ENCODE measurements at regions not wholly inside any gene's neighbourhood (a gene's known extent, or its start where the extent isn't known, plus 50 kb on each side); places are given as distances from the start of the nearest gene placed in this dataset.

DNA sequence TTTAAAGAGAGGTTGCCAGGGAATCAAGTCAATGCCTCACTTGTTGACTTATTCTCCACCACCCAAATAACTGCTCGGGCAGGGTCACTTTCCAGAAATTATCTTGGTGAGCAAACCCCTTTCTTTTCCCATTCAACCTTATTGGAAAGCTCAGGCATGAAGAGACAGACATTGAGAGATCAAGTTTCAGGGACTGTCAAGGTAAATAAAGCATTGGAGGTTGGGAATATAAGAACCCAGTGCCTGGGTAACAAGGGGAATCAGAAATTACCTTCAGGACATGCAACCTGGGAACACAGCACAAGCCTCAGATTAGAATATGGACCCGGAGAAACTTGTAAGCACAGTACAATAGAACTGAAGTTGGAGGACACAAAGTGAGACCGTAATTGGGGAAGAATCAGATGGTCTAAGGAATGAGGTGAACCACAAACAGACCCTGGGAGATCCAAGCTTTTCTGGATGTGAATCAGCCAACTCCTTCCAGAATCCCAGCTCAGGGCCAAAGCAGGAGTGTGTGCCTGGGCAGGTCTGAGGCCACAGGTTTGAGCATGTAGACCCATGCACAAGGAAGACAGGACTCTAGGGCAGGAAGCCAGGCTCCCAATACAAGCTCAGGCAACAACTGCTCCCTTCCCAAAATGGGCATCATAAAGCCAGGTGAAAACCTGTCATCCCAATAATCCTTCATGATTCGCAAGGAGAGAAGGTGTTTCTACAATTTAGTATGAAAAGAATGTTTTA is 512.8 kb downstream of the MAFB start:
- TF ChIP-seq, protein P1, sequence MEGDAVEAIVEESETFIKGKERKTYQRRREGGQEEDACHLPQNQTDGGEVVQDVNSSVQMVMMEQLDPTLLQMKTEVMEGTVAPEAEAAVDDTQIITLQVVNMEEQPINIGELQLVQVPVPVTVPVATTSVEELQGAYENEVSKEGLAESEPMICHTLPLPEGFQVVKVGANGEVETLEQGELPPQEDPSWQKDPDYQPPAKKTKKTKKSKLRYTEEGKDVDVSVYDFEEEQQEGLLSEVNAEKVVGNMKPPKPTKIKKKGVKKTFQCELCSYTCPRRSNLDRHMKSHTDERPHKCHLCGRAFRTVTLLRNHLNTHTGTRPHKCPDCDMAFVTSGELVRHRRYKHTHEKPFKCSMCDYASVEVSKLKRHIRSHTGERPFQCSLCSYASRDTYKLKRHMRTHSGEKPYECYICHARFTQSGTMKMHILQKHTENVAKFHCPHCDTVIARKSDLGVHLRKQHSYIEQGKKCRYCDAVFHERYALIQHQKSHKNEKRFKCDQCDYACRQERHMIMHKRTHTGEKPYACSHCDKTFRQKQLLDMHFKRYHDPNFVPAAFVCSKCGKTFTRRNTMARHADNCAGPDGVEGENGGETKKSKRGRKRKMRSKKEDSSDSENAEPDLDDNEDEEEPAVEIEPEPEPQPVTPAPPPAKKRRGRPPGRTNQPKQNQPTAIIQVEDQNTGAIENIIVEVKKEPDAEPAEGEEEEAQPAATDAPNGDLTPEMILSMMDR (IDR thresholded peaks at IDR 0.05; ENCODE audit: low read depth, low read length) = no peak
- DNase-seq (ENCODE audit: extremely low read depth, low read depth) = no peak

DNA sequence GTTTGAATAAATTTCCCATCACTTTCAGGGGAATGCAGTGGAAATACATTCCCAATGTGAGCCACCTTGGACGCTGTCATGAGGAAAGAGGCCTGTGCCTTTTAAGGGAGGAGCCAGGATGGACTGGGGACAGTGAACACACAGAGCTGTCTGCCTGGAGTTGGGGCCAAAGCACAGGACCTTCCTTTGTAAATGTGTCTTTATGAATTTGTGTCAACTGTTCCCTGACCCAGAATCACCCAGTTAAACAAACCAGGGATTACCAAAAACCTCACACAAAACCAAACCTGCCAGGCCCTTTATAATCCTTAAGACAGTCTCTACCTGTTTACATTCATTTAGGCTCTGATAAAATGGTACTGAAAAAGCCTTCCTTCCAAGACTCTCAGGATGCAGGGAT is 513.7 kb downstream of the MAFB start:
- DNase-seq (ENCODE audit: extremely low read depth, low read depth) = no peak
- TF ChIP-seq, protein P1 (IDR thresholded peaks at IDR 0.05; ENCODE audit: low read depth, low read length) = no peak

DNA sequence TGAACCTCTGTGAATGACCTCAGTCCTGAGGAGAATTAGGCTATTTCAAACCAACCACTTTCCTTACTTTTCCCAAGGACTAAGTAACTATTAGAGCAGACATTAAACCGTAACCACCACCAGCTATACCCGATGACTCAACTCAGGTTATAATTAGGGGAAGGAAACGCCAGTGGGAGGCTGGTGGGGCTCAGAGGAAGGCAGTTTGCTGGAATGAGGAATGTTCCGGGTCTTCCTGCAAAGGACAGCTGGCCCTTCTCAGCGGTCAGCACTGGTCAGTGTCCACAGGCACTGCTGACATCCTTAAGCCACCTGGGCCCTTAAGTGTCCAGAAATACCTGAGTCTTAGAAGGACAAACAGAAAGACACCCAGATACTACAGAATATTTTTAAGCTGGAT is 515.2 kb downstream of the MAFB start:
- DNase-seq (ENCODE audit: extremely low read depth, low read depth) = no peak
- TF ChIP-seq, protein P1 (IDR thresholded peaks at IDR 0.05; ENCODE audit: low read depth, low read length) = no peak

DNA sequence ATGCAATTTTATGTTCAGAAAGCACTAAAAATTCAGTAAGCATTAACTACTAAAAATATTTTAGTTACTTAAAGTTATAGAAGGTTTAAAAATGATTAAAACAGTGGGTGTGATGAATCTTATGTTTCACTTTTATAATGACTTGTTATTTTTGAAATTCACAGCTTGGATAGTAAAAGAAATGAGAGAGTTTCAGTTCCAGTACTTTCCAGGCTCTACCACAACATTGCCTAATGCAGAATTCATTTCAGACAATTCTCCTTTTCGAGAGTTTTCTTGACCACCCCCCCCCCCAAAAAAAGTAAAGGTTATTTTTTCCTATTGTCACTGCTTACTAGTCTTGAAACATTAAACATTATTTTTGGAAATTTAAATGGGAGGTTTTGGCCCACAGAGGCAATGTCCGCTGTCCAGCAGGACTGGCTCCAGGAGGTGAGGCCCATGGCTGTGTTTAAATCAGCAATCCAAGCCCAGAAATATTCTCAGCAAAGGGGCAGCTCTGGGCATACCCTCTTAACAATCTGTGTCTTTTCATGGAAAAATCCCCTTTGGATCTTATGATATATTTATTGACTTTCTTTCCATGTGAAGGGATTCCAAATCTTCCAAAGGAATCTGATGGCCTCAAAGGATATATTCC is 519.9 kb downstream of the MAFB start:
- DNase-seq (ENCODE audit: extremely low read depth, low read depth) = no peak
- TF ChIP-seq, protein P1 (IDR thresholded peaks at IDR 0.05; ENCODE audit: low read depth, low read length) = no peak

DNA sequence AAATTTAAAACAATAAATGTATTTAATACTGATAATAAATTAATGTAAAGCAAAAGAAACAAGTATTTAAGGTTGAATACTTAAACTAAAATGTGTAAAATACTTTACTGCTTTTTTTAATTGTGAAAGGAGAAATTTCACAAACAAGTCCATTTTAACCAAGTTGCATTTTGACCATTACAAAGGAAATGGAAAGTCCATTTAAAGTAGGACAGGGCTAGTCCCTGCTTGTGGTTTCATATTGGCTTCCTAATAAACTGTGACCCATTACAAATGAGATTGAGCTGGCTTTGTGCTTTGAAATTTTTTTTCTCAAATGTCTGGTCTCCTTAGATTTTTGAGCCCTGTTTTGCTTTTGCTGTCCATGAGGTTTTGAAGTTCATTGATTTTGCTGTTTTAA is 527.6 kb downstream of the MAFB start:
- TF ChIP-seq, protein P1 (IDR thresholded peaks at IDR 0.05; ENCODE audit: low read depth, low read length) = no peak
- DNase-seq (ENCODE audit: extremely low read depth, low read depth) = no peak

DNA sequence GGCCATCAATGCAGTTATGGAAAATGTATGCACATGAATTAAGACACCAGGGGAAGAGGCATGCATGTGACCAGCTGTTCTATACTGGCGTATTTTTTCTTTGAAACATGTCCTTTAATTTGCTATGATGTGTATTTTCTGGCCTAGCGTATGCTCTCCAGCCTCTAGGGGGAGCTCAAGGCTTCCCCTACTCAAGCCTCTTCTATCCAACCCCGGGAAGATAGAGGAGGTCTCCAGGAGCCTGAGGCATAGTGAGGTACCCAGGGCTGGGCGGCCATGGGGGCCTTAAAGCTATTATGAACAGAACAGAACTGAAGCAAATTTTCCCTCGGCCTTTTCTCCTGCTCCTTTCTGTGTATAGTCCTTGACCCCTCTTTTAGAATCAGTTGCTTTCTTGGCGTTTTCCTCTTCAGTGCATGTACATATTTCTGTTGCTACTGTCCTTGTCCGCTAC is 528.9 kb downstream of the MAFB start:
- peak; percentile 10 for DNase-seq (ENCODE audit: extremely low read depth, low read depth)
- TF ChIP-seq, protein P1 (IDR thresholded peaks at IDR 0.05; ENCODE audit: low read depth, low read length) = peak; percentile 80

DNA sequence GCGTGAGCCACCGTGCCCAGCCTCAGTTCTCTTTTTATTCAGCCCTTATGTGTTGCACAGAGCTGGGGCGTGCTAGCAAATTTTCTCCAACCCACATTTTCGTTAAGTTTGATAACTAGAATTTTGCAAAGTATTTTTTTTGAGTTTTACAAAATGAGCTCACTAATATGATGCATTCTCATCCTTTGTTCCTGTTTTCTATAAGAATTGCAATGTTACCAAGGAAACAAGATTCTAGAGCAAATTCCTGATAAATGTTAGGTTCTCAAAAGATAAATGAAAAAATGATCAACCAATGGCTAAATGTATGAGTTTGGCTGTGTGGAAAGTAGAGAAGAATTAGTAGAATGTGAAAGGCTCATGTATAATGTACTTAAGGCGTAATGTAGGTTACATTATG is 529.8 kb downstream of the MAFB start:
- DNase-seq (ENCODE audit: extremely low read depth, low read depth) = no peak
- TF ChIP-seq, protein P1 (IDR thresholded peaks at IDR 0.05; ENCODE audit: low read depth, low read length) = no peak; the same call in 1 of the 2 replicates
